SK-N-MC (cell line): ENCODE measurements at regions not wholly inside any gene's neighbourhood (a gene's known extent, or its start where the extent isn't known, plus 50 kb on each side); places are given as distances from the start of the nearest gene placed in this dataset.

Source experiments
- EZH2 ChIP-seq: fragments of 200-600 bp; sonication (generic); IDR thresholded peaks from one replicate; pipeline ENCODE4 v1.6.1; 2017; ENCODE audit warnings: antibody characterized with exemption
- POLR2AphosphoS5 ChIP-seq: IDR thresholded peaks from 2 replicates; pipeline ENCODE4 v1.6.1; 2012; ENCODE audit warnings: mild to moderate bottlenecking, low read depth, low read length, borderline replicate concordance

DNA sequence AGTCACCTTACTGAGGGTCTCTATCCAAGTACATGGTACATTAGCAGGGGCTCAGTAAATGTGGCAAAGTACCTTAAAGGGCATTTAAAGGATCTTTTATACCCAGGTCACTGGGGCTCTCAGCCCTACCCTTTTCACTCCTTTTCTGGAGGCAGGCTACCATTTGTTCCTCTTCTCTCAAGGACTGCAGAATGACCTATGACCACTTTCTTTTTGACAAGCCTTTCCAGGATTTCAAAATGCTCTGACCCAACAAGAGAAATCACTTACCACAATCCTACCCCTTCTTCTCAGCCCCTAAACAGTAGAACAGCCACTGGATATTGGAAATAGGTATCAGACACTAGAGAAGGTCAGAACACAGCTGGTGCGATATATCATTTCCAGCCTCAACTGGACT is 221.8 kb upstream of the TPRG1 start:
- no peak for TF ChIP-seq EZH2
- TF ChIP-seq POLR2AphosphoS5: no peak
